ENCODE measurements at regions not wholly inside any gene's neighbourhood (a gene's known extent, or its start where the extent isn't known, plus 50 kb on each side); places are given as distances from the start of the nearest gene placed in this dataset.
"Not testable (repeated sequence)": the region's sequence is repeated elsewhere in the genome, so short reads cannot be mapped to it uniquely, and the experiment has no call there.

DNA sequence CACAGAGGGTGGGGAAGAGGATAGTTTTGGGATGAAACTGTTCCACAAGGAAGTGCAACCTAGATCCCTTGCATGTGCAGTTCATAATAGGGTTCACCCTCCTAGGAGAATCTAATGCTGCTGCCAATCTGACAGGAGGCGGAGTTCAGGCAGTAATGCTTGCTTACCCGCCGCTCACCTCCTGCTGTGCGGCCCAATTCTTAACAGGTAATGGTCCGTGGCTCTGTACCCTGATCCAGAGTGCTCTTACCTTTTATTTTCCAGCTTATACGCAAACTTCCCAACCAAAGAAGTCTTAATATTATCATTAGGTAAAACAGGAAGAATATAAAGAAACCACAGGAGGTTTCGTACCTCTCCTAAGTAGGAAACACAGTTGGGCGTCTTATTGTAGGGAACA is 82.7 kb upstream of the CD302 start:
- no peak for DNase-seq

DNA sequence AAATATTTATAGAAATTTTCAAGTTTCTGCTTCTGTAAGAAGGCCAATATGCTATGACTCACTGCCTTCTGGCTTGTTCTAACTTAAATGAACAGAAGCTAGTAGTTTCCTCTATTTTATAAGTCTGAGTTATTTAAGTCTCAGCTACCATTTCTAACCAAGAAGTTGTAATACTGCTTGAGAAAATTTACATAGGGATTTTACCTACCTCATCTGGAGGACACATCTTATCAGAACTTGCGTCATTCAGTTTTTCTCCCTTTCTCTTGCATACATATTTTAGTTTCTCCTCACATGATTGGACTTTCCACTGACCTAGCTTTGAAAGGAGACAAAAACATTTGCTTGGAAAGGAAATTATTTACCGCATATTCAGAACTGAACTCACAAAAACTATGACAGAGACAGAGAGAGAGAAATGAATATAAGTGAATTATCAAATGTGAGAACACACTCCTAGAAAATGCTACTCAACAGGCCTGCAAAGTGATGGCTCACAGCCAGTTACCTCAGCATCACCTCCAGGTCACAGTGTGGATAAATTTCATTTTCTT is 81.1 kb upstream of the CD302 start:
- DNase-seq: peak; percentile 90

GRCh38 chr2:159875083-159875482 is 77.1 kb upstream of the CD302 start:
- no peak for DNase-seq

DNA sequence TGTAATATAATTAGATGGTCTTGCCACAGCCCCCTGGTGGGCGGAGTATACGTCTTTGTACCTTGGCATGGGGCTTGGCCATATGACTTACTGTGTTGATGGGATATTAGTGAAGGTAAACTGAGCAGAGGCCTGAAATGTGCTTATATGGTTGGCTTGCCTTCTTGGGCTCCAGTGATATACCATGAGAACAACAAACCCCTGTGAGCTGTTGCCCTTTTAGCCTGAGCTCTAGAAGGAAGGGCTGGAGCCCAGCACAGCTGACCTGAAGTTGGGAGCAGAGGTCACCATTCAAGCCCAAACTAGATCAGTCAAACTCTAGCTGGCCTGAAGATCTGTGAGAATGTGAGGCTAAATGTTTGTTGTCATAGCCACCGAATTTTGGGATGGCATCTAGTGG is 75.2 kb upstream of the CD302 start:
- no peak for DNase-seq

DNA sequence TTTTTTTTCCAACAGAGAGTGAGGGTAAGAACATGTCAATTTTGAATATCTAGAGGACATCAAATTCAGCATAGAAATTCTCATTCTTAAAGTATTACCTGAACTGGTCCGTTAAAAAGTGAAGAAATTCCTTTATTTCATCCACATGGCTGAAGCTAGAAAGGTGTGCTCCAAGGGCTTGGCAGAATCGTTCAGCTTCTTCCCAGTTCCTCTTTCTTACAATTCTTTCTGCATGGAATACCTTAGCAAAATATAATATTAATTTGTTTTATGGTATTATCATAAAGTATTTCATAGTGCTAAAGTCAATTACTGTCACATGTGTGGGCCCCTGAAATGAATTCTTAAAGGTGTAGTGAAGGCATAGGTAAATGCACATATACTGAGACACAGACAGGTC is 74.3 kb upstream of the CD302 start:
- no peak for DNase-seq

GRCh38 chr2:159868598-159869159 is 70.7 kb upstream of the CD302 start:
- not testable (repeated sequence) for DNase-seq

- no peak for DNase-seq
Observed at GRCh38 chr2:159867567-159868361, 69.8 kb upstream of the CD302 start.

DNA sequence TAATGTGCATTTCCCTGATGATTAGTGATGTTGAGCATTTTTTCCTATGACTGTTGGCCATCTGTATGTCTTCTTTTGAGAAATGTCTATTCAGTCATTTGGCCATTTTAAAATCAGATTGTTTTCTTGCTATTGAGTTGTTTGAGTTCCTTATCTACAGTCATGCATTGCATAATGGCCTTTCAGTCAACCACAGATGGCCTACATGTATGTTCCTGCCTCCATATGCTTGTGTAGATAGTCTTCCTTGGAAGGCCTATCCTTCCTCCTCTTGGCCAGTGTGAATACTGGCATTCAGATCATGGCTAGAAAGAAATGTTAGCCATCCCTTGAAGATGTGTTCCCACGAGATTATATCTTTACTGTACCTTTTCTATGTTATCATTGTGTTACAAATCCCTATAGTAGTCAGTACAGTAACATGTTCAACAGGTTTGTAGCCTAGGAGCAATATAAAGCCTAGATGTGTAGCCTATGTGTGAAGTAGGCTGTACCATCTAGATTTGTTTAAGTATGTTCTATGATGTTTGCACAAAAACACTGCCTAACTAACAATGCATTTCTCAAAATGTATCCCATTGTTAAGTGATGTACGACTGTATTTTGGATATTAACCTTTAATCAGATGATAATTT is 65.6 kb upstream of the CD302 start:
- peak; percentile 18 for DNase-seq

DNA sequence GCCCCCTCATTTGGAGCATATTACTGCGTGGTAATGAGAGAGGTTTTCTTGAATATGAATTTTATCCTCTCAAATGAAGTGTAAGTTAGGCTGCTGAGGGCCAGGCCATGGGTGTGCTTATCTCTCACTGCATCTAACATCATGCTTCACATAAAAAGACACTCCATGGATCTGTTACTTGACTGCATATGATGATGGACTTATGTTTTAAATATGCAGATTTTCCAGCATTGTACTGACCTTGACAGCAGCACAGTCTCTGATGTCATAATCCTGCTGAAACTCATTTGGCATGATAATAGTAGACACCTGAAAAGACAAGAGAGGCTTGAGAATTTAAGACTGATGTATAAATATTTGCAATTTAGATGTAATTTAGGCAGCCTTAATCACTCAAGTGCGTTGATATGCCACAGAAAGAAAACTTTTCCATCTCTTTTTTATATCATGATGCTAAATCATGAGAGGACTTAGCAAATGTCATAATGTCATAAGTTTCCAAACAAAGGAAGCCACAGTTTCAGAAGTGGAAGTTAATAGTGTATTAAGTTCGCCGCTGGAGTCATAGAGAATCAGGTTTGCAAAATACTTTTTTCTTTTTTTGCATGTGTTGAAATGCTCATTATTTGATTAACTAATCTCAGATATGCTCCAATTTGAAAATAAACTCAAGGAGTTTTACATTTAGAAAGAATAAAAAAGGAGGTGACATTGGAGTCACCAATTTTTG is 62.7 kb upstream of the CD302 start:
- DNase-seq: peak; percentile 73

GRCh38 chr2:159859583-159859982 is 61.6 kb upstream of the CD302 start:
- DNase-seq: peak; percentile 47

DNA sequence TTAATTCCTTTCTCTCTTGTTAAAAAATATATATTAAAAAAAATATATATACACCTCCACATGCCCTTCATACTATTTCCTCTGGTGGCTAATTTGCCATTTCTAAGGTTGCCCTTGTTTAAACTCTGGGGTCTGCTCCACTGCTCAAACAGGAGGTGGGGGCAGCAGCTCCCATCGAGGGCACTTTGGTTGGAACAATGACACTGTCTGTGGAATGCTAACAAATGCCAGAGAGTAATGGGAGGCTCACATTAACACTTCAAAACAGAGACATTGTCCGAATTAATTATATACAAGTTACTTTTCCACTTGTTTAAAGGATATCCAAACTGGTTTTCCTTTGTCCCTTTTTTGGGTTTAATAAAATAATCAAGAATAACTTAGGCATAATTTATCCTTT is 58.8 kb upstream of the CD302 start:
- no peak for DNase-seq

DNA sequence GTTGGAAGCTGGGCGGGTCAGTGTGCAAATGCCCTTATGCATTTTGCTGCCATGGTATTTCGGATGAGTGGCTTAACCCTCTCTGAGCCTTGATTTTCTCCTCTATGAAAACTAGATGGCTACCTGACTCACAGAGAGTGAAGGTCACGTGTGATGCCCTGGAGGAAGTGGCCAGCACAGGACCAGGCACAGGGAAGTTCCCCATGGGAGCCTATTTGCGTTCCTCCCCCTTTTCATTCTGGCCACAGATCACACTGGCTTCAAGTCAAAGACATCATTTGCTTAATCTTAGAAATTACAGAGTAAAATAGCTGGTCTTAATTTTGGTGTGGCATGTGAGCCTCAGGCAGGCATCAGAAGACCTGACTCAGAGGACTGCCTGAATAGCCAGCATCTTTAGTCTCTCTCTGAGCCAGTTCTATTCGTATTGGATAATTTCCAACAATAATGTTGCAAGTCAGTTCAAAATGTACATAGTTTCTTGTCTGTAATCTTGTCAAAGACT is 57.6 kb upstream of the CD302 start:
- DNase-seq: peak; percentile 54

DNA sequence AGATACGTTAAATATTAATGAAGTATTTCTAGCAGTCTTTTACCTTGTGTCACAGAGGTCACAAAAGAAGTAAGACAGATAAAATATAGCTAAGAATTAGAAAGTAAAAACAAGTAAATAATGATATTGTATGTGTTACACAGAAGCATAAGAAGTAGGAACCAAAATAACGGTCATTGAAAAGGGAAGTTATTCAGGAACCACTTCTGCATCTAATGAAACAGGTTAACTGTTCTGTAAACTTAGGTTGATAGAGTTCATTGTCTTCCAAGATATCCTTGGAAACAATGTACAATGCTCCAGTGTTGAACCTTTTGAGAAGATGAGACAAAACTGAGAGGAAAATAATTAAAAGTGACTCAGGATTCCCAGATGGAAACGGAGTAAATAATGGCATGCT is 57.1 kb upstream of the CD302 start:
- DNase-seq: peak; percentile 37

GRCh38 chr2:159854481-159854880 is 56.5 kb upstream of the CD302 start:
- DNase-seq: no peak

- DNase-seq: no peak
Observed at GRCh38 chr2:159853101-159853500, 55.1 kb upstream of the CD302 start.

GRCh38 chr2:159851941-159852340 is 53.9 kb upstream of the CD302 start:
- DNase-seq: no peak

- DNase-seq: no peak
Observed at GRCh38 chr2:159850789-159851188, 52.8 kb upstream of the CD302 start.

- peak; percentile 59 for DNase-seq
Observed at GRCh38 chr2:159849160-159849813, 51.3 kb upstream of the CD302 start.

All from inflammatory macrophage treated with lipopolysaccharide for 4 hours (primary cell).